ENCODE measurements at regions not wholly inside any gene's neighbourhood (a gene's known extent, or its start where the extent isn't known, plus 50 kb on each side); places are given as distances from the start of the nearest gene placed in this dataset.

DNA sequence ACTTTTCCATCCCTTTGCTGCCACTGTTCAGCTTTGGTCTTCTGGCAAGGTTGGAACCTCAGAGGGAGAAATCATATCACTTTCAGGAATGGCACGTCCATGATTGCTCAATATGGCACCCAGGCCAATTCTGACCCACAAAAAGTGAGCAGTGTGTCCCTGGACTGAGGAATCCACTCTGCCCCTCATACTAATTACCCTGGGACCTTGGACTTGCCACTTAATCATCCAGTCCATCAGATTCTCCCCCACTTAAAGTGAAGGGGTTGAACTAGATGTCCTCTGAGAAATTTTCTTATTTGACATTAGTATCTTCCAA is 449.3 kb upstream of the CITED2 start:
- H3K4me1 ChIP-seq (ENCODE audit: control insufficient read depth, insufficient read depth, low read length): no peaks in the 10 kb centered on the region
- no peak overlapping the region for H3K27ac ChIP-seq (ENCODE audit: low read depth, low read length)
- no peak overlapping the region for H3K4me3 ChIP-seq (ENCODE audit: low read length)
- no peaks in the 10 kb centered on the region for H3K36me3 ChIP-seq (ENCODE audit: control insufficient read depth, insufficient read depth, low read length)
- no peak overlapping the region for H3K9ac ChIP-seq (ENCODE audit: low read length)
- H3K27me3 ChIP-seq (ENCODE audit: control insufficient read depth, insufficient read depth, low read length): no peaks in the 10 kb centered on the region

DNA sequence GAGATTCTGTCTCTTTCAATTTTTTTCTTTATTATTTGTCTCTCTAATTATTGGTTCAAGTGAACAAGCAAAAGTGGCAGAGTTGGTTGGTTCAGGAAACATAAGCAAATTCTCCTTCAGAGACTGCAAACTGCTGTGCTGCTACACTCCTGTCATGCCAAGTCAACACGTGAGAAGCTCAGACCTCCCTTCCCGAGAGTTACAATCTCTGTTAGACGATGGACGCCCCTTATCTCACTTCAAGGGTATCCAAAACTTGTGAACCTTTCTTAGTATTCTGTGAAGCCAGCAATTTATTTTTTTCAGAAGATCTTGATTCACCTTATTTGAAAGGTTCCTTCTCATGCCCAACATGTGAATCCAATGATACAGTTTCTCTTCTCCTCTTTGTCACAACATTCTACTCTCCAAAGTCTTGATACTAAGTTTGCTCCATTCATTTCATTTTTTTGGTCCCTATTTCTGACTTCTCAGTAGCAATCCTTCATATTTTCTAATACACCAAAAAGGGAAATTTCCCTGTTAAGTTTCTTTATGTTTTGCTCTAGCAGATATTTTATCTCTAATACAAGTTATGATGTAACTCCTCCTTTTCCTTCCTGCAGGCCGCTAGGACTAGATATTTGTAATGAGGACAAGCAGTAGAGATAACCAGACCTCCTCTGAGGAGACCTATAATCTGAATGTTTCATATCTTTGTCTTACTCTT is 448.8 kb upstream of the CITED2 start:
- no peaks in the 10 kb centered on the region for H3K27me3 ChIP-seq (ENCODE audit: control insufficient read depth, insufficient read depth, low read length)
- no peak overlapping the region for H3K27ac ChIP-seq (ENCODE audit: low read depth, low read length)
- no peak overlapping the region for H3K9ac ChIP-seq (ENCODE audit: low read length)
- H3K4me3 ChIP-seq (ENCODE audit: low read length): no peak overlapping the region
- H3K4me1 ChIP-seq (ENCODE audit: control insufficient read depth, insufficient read depth, low read length): no peaks in the 10 kb centered on the region
- no peaks in the 10 kb centered on the region for H3K36me3 ChIP-seq (ENCODE audit: control insufficient read depth, insufficient read depth, low read length)

DNA sequence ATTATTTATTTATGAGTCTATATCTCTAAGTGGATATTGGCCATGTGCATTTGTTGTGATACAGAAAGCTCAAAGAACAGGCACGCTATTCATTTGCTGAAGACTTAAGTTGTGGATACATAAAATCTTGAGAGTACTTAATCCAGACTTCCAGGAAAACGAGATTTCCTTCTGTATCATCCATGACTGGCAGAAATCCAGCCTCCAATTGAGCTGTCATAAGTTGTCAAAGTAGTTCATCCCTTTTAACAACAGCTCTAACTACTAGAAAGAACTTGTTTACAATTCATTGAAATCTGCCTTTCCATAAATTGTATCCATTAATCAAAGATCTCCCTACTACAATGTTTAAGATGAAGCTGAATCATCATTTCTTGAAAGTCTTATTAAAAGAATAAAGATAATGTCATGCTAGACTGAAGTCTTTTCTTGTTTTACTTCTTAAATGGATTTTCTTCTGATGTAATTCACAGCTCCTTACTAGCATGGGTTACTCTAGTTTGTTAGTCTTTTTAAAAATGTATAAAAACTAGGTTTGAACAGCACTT is 447.3 kb upstream of the CITED2 start:
- Histone ChIP-seq H3K9ac (ENCODE audit: low read length) (no peak overlapping the region), H3K27ac (ENCODE audit: low read depth, low read length) (no peak overlapping the region), H3K27me3 (ENCODE audit: control insufficient read depth, insufficient read depth, low read length) (no peaks in the 10 kb centered on the region), H3K4me1 (ENCODE audit: control insufficient read depth, insufficient read depth, low read length) (no peaks in the 10 kb centered on the region), H3K4me3 (ENCODE audit: low read length) (no peak overlapping the region), H3K36me3 (ENCODE audit: control insufficient read depth, insufficient read depth, low read length) (no peaks in the 10 kb centered on the region)

DNA sequence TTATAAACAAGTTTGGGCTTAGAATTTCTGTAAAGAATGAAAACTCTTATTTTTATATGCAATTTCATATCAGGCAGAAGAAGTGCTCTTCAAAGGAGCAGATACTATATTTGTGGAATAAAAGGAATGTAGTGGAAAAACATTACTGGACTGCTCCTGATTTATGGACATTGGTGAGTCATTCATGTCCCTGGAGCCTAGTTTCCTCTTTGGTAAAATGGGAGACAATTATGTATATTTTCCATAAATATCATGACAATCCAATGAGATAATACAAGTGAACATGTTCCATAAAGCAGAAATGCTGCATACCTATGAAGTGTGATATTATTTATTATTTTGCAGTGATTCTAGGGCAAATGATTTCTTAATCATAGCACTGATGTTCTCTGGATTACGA is 445.8 kb upstream of the CITED2 start:
- Histone ChIP-seq H3K4me3 (ENCODE audit: low read length) (no peak overlapping the region), H3K36me3 (ENCODE audit: control insufficient read depth, insufficient read depth, low read length) (no peaks in the 10 kb centered on the region), H3K4me1 (ENCODE audit: control insufficient read depth, insufficient read depth, low read length) (no peaks in the 10 kb centered on the region), H3K27ac (ENCODE audit: low read depth, low read length) (no peak overlapping the region), H3K9ac (ENCODE audit: low read length) (no peak overlapping the region), H3K27me3 (ENCODE audit: control insufficient read depth, insufficient read depth, low read length) (no peaks in the 10 kb centered on the region)

DNA sequence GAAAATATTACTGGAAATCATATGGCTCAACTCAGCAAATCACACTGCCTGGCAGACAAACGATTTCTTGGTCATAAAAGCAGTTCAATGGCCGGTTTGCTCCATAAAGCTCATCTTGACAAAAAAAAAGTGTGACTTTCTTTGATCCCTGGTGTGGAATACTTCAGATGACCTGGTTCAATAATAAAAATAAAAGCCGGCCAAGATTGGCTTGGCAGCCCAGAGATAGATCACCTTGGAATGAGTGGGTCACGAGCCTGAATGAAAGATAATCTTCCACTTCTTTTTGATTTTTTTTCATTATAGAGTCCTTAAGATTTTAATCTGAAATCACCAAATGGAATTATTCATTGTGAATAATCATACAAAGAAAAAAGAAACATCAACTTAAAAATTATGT is 445.3 kb upstream of the CITED2 start:
- Histone ChIP-seq H3K27ac (ENCODE audit: low read depth, low read length) (no peak overlapping the region), H3K36me3 (ENCODE audit: control insufficient read depth, insufficient read depth, low read length) (no peaks in the 10 kb centered on the region), H3K9ac (ENCODE audit: low read length) (no peak overlapping the region), H3K4me1 (ENCODE audit: control insufficient read depth, insufficient read depth, low read length) (no peaks in the 10 kb centered on the region), H3K27me3 (ENCODE audit: control insufficient read depth, insufficient read depth, low read length) (no peaks in the 10 kb centered on the region), H3K4me3 (ENCODE audit: low read length) (no peak overlapping the region)

DNA sequence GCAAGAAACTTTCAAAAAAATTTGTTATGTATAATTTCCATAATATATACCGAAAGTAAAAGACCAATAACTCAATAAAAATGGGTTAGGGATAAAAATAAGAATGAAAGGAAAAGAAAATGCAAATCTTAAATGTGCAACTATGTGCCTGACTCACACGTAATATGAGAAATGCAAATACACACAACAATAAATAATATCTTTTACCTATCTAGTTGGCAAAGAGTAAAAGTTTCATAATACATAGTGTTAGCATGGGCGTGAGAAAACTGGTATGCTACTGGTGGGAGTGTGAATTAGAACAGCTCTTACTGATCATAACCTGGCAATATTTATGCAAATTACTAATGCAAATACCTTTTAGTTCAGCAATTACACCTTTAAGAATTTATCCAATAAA is 438.5 kb upstream of the CITED2 start:
- H3K36me3 ChIP-seq (ENCODE audit: control insufficient read depth, insufficient read depth, low read length): no peaks in the 10 kb centered on the region
- no peaks in the 10 kb centered on the region for H3K4me1 ChIP-seq (ENCODE audit: control insufficient read depth, insufficient read depth, low read length)
- H3K9ac ChIP-seq (ENCODE audit: low read length): no peak overlapping the region
- H3K4me3 ChIP-seq (ENCODE audit: low read length): no peak overlapping the region
- H3K27me3 ChIP-seq (ENCODE audit: control insufficient read depth, insufficient read depth, low read length): no peaks in the 10 kb centered on the region
- no peak overlapping the region for H3K27ac ChIP-seq (ENCODE audit: low read depth, low read length)

DNA sequence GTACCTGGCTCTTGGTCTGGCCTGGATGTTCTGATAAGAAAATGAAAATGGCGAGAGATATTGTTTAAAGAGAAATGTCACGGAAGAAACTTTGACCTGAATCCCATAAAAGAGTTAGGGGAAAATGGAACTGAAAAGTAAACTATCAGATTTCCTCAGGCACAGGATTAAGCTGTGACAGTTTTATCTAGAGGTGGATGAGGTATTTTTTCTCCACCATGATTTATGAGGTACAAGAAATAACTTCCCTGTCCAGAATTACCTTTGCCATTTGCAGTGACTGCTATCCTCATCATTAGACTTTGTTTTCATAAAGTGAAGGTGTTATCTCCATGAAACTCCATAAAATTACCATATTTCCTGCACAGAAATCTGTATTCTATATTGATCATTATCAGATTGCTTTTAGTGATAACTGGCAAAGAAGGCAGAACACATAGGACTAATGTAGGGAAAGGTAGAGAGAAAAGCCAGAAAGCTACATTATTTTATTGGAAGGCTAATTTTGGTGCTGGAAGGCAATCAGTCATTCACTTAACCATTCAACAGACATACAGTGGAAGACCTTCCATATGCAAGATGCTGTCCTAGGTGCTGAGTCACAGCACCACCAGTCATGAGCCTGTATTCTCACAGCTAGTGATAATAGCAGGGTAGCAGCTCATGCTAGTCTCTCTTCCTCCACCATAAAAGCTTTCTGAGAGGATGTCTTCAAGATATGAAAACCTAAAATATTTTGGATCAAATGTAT is 427.3 kb upstream of the CITED2 start:
- H3K4me1 ChIP-seq (ENCODE audit: control insufficient read depth, insufficient read depth, low read length): no peaks in the 10 kb centered on the region
- H3K36me3 ChIP-seq (ENCODE audit: control insufficient read depth, insufficient read depth, low read length): no peaks in the 10 kb centered on the region
- no peak overlapping the region for H3K9ac ChIP-seq (ENCODE audit: low read length)
- no peak overlapping the region for H3K27ac ChIP-seq (ENCODE audit: low read depth, low read length)
- no peak overlapping the region for H3K4me3 ChIP-seq (ENCODE audit: low read length)
- H3K27me3 ChIP-seq (ENCODE audit: control insufficient read depth, insufficient read depth, low read length): no peaks in the 10 kb centered on the region

DNA sequence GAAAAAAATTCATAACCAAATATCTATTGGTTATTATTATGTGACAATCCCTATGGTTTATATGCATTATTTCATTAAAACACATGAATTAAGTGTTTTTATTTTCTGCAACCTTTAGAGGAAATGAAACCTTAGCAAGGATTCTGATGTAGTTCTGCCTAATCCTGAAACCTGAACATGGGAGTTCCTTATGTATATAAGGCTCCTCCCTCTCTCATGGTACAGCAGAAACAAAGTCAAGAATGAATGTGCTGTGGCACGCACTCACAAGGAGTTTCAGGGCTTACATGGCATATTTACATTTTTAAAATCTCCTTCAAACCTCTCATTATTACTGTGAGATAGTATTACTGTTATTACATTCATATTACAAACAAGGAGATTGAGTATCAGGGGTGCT is 426.4 kb upstream of the CITED2 start:
- Histone ChIP-seq H3K27me3 (ENCODE audit: control insufficient read depth, insufficient read depth, low read length) (no peaks in the 10 kb centered on the region), H3K4me1 (ENCODE audit: control insufficient read depth, insufficient read depth, low read length) (no peaks in the 10 kb centered on the region), H3K27ac (ENCODE audit: low read depth, low read length) (no peak overlapping the region), H3K9ac (ENCODE audit: low read length) (no peak overlapping the region), H3K36me3 (ENCODE audit: control insufficient read depth, insufficient read depth, low read length) (no peaks in the 10 kb centered on the region), H3K4me3 (ENCODE audit: low read length) (no peak overlapping the region)

DNA sequence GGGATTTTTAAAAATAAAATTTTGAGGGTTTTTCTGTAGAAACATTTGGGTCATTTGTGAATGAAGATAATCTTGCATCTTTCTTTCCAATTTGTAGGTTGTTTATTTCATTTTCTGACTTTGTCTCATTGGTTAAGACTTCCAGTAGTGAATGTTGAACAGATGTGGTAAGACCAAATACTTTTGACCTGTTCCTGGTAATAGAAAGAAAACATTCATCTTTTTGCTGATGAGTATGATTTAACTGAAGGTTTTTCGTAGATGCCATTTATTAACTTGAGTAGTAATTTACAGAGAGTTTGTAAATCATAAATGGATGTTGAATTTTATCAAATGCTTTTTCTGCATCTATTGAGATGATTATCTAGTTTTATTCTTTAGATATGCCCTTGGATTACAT is 416.1 kb upstream of the CITED2 start:
- Histone ChIP-seq H3K4me3 (ENCODE audit: low read length) (no peak overlapping the region), H3K9ac (ENCODE audit: low read length) (no peak overlapping the region), H3K36me3 (ENCODE audit: control insufficient read depth, insufficient read depth, low read length) (no peaks in the 10 kb centered on the region), H3K4me1 (ENCODE audit: control insufficient read depth, insufficient read depth, low read length) (no peaks in the 10 kb centered on the region), H3K27me3 (ENCODE audit: control insufficient read depth, insufficient read depth, low read length) (no peaks in the 10 kb centered on the region), H3K27ac (ENCODE audit: low read depth, low read length) (no peak overlapping the region)

DNA sequence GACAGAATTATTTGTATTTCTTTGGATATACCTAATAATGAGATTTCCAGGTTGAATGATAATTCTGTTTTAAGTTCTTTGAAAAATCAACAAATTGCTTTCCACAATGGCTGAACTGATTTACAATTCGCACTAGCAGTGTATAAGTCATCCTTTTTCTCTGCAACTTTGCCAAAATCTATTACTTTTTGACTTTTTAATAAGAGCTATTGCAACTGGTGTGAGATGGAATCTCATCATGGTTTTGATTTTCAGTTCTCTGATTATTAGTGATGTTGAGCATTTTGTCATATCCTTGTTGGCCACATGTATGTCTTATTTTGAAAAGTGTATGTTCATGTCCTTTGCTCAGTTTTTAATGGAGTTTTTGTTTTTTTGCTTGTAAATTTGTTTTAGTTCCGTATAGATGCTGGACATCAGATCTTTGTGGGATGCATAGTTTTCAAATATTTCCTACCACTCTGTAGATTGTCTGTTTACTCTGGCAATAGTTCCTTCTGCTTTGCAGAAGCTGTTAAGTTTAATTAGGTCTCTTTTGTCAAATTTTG is 409.8 kb upstream of the CITED2 start:
- H3K4me1 ChIP-seq (ENCODE audit: control insufficient read depth, insufficient read depth, low read length): no peaks in the 10 kb centered on the region
- H3K27ac ChIP-seq (ENCODE audit: low read depth, low read length): no peak overlapping the region
- H3K36me3 ChIP-seq (ENCODE audit: control insufficient read depth, insufficient read depth, low read length): no peaks in the 10 kb centered on the region
- no peak overlapping the region for H3K9ac ChIP-seq (ENCODE audit: low read length)
- H3K4me3 ChIP-seq (ENCODE audit: low read length): no peak overlapping the region
- H3K27me3 ChIP-seq (ENCODE audit: control insufficient read depth, insufficient read depth, low read length): no peaks in the 10 kb centered on the region

DNA sequence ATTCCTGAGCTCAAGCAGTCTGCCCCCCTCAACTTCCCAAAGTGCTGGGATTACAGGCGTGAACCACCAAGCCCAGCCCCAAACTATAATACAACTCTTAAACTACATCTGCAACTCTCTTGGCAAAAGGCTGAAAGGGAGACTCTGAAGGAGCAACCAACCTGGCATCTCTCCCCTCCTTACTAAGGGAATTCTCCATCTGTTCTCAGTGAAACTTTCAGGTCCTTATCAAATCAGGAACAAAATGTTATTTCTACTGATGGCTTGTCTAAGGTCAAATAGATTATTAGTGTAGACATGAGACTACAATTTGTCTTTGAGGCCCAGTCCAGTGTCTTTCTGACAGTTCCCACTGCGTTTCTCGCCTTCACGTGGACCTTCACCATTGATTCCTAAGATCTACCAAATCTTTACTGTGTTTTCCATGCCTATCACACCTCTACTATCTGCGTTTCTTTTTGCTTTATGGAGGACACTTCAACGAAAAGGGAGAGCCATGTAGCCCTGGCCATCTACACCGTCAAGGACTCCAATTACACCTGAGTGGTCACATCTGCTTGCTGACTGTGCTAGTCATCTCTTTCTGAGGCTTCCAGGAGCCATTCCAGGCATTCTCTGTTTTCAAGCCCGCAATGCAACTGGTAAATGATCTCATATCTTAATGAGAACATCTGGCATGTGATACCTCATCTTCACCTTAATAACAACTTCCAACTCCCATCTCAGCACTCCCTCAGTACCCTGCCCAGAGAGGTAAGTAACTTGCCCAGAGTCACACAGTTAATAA is 405.7 kb upstream of the CITED2 start:
- H3K36me3 ChIP-seq (ENCODE audit: control insufficient read depth, insufficient read depth, low read length): no peaks in the 10 kb centered on the region
- no peak overlapping the region for H3K27ac ChIP-seq (ENCODE audit: low read depth, low read length)
- H3K4me3 ChIP-seq (ENCODE audit: low read length): no peak overlapping the region
- peaks cover 21% of the 10 kb centered on the region for H3K4me1 ChIP-seq (ENCODE audit: control insufficient read depth, insufficient read depth, low read length)
- H3K9ac ChIP-seq (ENCODE audit: low read length): no peak overlapping the region
- no peaks in the 10 kb centered on the region for H3K27me3 ChIP-seq (ENCODE audit: control insufficient read depth, insufficient read depth, low read length)

DNA sequence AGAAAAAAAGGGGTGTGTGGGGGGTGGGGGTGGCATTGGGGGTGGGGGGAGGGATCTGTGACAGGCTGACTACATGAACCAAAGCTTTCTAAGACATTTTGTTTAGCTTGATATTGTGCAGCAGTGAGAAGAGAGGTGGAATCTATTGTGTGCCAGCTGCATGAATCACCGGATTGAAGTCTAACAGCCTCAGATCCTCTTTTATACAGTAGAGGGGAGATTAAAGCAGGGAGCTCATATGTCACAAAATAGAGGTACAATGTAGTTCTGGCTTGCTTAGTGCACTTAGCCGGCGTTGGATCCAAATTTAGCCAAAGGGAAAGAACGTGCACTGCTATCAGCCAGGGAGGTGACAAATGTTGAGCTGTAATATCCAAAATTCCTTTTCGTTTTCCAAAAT is 404.2 kb upstream of the CITED2 start:
- Histone ChIP-seq H3K27me3 (ENCODE audit: control insufficient read depth, insufficient read depth, low read length) (no peaks in the 10 kb centered on the region), H3K4me1 (ENCODE audit: control insufficient read depth, insufficient read depth, low read length) (peaks cover 21% of the 10 kb centered on the region), H3K4me3 (ENCODE audit: low read length) (no peak overlapping the region), H3K36me3 (ENCODE audit: control insufficient read depth, insufficient read depth, low read length) (no peaks in the 10 kb centered on the region), H3K27ac (ENCODE audit: low read depth, low read length) (peak overlapping the region; percentile 68), H3K9ac (ENCODE audit: low read length) (no peak overlapping the region)

Data from rectal smooth muscle tissue (tissue), 1 donor.